ENCODE measurements at regions not wholly inside any gene's neighbourhood (a gene's known extent, or its start where the extent isn't known, plus 50 kb on each side); places are given as distances from the start of the nearest gene placed in this dataset.
A peak's percentile ranks its signal among the peaks of the same experiment; 100 is the strongest.

DNA sequence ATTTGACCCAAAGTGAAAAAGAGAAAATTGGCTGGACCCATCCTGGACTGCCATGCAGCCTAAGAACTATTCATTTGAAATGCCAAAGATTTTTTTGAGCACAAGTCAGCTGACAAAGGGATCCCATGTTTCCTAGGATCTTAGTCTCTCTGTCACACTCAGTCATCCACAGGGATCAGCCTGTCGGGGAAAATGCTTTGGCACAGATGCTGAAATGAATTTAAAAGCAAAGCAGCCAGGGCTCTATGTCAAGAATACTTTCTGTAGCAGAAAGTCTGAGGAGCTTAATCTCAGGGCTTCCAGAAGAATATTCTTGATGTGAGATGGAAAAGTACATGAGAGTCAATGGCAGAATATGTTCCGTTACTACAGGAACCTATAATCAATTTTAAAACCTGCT is 1900.8 kb downstream of the MRPL39 start:
- DNase-seq (ENCODE audit: low read depth): no peak
- H3K4me3 ChIP-seq (ENCODE audit: low read length): no peak overlapping the region
- TF ChIP-seq, protein P1, sequence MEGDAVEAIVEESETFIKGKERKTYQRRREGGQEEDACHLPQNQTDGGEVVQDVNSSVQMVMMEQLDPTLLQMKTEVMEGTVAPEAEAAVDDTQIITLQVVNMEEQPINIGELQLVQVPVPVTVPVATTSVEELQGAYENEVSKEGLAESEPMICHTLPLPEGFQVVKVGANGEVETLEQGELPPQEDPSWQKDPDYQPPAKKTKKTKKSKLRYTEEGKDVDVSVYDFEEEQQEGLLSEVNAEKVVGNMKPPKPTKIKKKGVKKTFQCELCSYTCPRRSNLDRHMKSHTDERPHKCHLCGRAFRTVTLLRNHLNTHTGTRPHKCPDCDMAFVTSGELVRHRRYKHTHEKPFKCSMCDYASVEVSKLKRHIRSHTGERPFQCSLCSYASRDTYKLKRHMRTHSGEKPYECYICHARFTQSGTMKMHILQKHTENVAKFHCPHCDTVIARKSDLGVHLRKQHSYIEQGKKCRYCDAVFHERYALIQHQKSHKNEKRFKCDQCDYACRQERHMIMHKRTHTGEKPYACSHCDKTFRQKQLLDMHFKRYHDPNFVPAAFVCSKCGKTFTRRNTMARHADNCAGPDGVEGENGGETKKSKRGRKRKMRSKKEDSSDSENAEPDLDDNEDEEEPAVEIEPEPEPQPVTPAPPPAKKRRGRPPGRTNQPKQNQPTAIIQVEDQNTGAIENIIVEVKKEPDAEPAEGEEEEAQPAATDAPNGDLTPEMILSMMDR (conservative IDR thresholded peaks at IDR 0.05; ENCODE audit: low read depth, low read length): no peak

DNA sequence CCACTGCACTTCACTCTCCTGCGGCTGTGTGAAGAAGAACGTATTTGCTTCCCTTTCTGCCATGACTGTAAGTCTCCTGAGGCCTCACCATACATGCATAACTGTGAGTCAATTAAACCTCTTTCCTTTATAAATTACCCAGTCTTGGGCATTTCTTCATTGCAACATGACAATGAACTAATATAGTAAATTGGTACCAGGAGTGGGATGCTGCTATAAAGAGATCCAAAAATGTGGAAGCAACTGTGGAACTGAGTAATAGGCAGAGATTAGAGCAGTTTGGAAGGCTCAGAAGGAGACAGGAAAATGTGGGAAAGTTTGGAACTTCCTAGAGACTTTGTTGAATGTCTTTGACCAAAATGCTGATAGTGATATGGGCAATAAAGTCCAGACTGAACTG is 1907.9 kb downstream of the MRPL39 start:
- no peak overlapping the region for H3K4me3 ChIP-seq (ENCODE audit: low read length)
- TF ChIP-seq, protein P1 (conservative IDR thresholded peaks at IDR 0.05; ENCODE audit: low read depth, low read length): no peak
- no peak for DNase-seq (ENCODE audit: low read depth)

DNA sequence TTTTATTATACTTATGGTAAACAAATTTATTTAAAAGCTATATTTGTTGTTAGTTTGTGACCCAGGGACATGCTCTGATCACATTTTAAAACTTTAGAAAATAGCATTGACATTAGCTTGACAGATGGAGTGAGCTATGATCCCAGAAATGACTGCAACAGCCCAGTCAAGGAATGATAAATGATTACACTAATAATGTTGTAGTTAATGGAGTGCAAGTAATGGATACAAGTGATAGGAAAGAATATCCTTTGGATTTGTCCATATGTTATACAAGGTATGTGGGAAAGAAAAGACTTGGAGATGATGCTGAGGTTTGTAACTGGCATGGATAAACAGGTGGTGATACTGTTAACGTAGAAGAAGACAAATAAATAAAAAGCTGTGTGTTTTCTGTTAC is 1908.7 kb downstream of the MRPL39 start:
- H3K4me3 ChIP-seq (ENCODE audit: low read length): no peak overlapping the region
- DNase-seq (ENCODE audit: low read depth): no peak
- TF ChIP-seq, protein P1 (conservative IDR thresholded peaks at IDR 0.05; ENCODE audit: low read depth, low read length): no peak

DNA sequence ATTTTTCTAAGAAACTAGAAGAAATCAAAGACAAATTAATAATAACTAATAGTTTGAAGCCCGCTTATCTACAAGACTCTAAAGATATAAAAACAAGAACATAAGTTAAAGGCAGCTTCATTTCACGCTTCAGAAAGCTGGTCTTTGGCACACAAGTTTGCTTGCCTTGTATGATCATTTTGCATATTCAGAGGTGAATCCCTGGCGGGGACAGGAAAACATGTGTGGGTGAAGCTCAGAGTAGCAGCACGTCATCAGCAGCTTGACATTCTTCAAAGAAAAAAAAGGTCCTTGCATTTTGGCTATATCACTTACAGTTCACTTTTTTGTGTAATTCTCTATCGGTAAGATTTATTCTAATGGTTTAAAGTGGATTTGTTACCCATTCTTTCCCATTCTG is 1911.8 kb downstream of the MRPL39 start:
- no peak for DNase-seq (ENCODE audit: low read depth)
- H3K4me3 ChIP-seq (ENCODE audit: low read length): no peak overlapping the region
- TF ChIP-seq, protein P1 (conservative IDR thresholded peaks at IDR 0.05; ENCODE audit: low read depth, low read length): no peak

DNA sequence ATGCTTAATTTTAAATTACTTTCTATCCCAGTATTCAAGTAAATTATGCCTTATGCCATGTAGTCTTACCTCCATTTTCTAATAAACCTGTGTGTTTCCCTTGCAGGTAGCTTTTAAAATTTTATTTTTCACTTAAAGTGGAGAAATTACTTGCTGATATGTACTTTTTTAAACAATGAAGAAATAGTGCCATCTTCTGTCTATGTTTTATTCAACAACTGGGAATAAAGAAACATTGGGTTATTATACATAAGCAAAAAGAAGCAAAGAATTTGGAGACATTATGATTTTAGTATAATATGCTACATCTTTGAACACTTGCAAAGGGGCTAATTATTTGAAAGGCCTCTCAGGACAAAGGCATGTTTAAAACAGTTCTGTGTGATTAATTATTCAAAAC is 1912.9 kb downstream of the MRPL39 start:
- TF ChIP-seq, protein P1 (conservative IDR thresholded peaks at IDR 0.05; ENCODE audit: low read depth, low read length): no peak
- H3K4me3 ChIP-seq (ENCODE audit: low read length): no peak overlapping the region
- no peak for DNase-seq (ENCODE audit: low read depth)

DNA sequence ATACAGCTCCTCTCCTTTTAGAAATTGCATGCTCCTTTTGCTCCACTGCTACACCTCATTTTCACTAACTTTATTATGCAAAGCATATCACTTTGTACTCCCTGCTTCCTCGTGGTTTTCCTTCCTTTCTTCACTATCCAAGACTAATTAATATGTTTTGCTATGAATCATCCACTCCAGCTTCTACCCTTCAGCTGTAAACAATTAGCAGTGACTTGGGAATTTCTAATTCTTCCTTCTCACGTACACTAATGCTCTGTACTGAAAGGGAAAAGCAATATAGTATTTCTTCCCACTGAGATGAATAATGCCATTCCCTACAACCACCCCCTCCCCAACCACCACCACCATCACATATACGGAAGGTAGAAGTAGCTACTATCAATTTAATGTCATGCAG is 1917.0 kb downstream of the MRPL39 start:
- DNase-seq (ENCODE audit: low read depth): peak; percentile 0
- no peak overlapping the region for H3K4me3 ChIP-seq (ENCODE audit: low read length)
- TF ChIP-seq, protein P1 (conservative IDR thresholded peaks at IDR 0.05; ENCODE audit: low read depth, low read length): no peak

DNA sequence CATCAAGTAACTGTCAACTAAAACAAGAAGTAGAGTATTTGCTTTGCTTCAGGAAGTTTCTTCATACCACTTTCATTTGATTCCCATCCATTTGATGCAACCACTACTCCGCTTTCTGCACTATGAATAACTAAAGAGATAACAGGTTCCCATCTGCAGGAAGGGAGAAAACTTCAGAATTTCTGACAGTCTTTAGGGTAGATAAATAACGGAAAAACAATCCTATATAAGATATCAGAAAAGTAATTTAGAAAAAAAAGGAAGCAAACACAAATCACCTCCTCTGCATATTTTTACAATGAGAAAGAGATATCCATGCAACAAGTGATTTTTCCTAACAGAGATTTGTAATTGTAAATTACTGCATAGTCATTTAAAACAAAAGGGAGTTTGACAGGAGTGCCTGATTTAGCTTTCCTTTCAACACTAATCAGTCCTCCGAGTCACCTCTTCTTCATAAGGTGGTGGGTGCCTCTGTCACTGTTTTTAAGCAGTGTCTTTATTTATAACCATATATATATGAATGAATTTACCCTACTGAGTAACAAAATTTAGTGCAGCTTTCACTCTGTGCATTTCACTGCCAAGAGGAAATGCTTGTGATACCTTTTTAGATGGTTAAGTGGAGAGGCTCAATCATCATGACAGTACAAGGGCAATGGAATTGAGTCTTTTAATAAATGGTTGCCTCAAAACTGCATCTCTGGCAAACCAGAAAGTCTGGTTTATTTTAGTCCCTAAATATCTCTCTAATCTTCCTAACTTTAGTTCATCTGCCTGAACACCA is 1920.4 kb downstream of the MRPL39 start:
- TF ChIP-seq, protein P1 (conservative IDR thresholded peaks at IDR 0.05; ENCODE audit: low read depth, low read length): no peak
- no peak for DNase-seq (ENCODE audit: low read depth)
- H3K4me3 ChIP-seq (ENCODE audit: low read length): no peak overlapping the region

Measured in retinal pigment epithelial cell (primary cell).